NB4 (cell line): ENCODE measurements at regions not wholly inside any gene's neighbourhood (a gene's known extent, or its start where the extent isn't known, plus 50 kb on each side); places are given as distances from the start of the nearest gene placed in this dataset.

ENCODE experiments used
- DNase-seq: peaks from one replicate; pipeline ENCODE4 v3.0.0; 2010; ENCODE audit warnings: low read depth
- H3K4me3 ChIP-seq: one replicate; pipeline ENCODE4 v1.5.1; 2011; ENCODE audit warnings: mild to moderate bottlenecking, low read depth, low read length, moderate library complexity
- MYC ChIP-seq: IDR thresholded peaks from 2 replicates; pipeline ENCODE4 v1.6.1; 2011; ENCODE audit warnings: low read depth, low read length
- POLR2A ChIP-seq: IDR thresholded peaks from 2 replicates; pipeline ENCODE4 v1.6.1; 2011; ENCODE audit warnings: mild to moderate bottlenecking; ENCODE audit not compliant: insufficient read length; ENCODE audit errors: extremely low read depth
- TF ChIP-seq, protein P1 (sequence below): IDR thresholded peaks from 2 replicates; pipeline ENCODE4 v1.6.1; 2011; ENCODE audit warnings: low read depth, low read length
- TF ChIP-seq, protein P2 (sequence below): IDR thresholded peaks from one replicate; pipeline ENCODE4 v1.5.1; 2012; ENCODE audit warnings: low read depth, low read length

DNA sequence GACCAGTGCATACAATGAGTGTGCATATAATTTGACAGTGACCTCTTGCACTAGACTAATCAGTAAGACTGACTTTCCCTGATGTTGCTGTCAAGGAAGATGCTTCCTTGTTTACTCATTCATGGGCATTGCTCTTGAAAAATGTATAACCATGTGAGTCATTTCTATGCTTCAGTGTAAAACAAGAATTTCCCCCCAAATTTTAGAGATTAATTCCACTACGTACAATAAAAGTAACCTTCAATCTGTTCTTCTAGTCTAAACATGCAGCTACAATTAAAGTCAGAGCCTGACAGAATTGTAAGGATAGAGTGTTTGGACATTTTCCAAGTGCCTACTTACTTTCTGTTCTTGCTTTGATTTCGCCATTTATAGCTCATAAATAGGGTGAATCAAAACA, 935.7 kb downstream of the RAPGEF2 start:
- H3K4me3 ChIP-seq = no peak overlapping the region
- TF ChIP-seq, protein P1, sequence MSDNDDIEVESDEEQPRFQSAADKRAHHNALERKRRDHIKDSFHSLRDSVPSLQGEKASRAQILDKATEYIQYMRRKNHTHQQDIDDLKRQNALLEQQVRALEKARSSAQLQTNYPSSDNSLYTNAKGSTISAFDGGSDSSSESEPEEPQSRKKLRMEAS = no peak
- TF ChIP-seq POLR2A (no peak), MYC (no peak)
- TF ChIP-seq, protein P2, sequence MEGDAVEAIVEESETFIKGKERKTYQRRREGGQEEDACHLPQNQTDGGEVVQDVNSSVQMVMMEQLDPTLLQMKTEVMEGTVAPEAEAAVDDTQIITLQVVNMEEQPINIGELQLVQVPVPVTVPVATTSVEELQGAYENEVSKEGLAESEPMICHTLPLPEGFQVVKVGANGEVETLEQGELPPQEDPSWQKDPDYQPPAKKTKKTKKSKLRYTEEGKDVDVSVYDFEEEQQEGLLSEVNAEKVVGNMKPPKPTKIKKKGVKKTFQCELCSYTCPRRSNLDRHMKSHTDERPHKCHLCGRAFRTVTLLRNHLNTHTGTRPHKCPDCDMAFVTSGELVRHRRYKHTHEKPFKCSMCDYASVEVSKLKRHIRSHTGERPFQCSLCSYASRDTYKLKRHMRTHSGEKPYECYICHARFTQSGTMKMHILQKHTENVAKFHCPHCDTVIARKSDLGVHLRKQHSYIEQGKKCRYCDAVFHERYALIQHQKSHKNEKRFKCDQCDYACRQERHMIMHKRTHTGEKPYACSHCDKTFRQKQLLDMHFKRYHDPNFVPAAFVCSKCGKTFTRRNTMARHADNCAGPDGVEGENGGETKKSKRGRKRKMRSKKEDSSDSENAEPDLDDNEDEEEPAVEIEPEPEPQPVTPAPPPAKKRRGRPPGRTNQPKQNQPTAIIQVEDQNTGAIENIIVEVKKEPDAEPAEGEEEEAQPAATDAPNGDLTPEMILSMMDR = no peak
- DNase-seq = no peak

DNA sequence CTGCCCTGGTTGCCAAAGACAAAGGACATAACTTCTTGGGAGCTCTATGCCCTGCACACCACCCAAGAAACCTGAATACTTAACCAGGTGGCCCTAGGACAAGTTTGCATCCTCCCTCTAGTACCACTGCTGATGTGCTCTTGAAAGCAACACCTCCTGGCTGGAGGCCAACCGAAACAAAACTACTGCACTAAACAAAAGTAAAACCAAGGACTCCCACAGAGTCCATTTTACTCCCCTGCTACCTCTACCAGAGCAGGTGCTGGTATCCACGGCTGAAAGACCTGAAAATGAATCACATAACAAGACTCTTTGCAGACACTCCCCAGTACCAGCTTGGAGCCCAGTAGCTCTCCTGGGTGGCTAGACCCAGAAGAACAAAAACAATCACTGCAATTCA, 941.8 kb downstream of the RAPGEF2 start:
- TF ChIP-seq, protein P1 = no peak
- TF ChIP-seq, protein P2 = no peak
- TF ChIP-seq MYC = no peak
- TF ChIP-seq POLR2A = no peak
- H3K4me3 ChIP-seq = no peak overlapping the region
- no peak for DNase-seq

DNA sequence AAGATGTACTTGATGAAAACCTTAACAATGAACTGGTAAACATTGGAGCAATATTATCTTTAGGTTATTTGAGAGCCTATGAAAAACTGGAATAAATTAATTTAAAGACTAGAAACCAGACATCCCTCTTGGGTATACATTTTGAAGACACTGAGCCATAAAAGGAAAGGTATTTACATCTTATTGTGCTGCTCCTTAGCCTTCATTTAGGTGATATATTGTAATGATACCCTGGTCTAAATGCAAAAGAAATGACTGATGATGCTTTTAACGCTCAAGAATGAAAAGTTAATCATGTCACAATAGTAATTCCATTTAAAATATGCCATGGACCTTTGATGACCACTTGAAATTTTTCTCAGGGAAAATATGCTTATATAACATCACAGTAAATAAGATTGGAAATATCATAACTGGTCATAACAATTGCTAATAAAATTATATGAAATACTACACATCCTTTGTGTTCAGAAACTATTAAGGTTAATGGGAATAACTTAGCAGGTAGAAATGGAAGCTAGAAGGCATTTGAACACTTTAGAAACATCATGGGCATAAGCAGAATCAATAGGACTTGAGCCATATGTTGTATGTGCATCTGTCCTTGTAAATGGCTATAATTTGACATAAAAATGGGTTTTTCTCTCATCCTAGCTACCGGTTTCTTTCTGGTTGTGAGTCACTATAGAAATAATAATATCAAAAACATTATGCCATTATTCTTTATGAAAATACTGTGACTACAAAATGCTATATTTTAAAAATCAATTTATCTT, 979.7 kb downstream of the RAPGEF2 start:
- TF ChIP-seq, protein P2 = no peak
- TF ChIP-seq MYC (no peak), POLR2A (no peak)
- TF ChIP-seq, protein P1 = no peak
- no peak for DNase-seq
- no peak overlapping the region for H3K4me3 ChIP-seq

DNA sequence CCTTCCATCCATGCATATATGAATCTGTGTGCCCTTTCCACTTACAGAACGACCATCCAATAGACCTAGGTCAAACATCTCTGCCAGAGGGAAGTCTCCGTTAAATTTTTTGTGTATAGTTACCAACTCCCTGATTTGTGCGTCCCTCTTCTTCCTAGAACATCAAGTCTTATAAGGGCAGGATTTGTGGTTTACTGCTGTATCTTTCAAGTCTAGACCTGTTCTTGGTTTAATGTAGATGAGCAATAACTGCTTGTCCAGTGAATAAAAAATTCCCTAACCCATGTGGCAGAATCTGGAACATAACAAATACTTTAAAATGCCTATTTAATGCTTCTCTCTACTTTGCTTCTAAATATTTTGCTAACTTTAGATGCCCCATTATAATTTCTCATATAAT, 988.8 kb downstream of the RAPGEF2 start:
- TF ChIP-seq, protein P2 = no peak
- TF ChIP-seq, protein P1 = no peak
- no peak for TF ChIP-seq POLR2A
- TF ChIP-seq MYC = no peak
- no peak for DNase-seq
- no peak overlapping the region for H3K4me3 ChIP-seq

DNA sequence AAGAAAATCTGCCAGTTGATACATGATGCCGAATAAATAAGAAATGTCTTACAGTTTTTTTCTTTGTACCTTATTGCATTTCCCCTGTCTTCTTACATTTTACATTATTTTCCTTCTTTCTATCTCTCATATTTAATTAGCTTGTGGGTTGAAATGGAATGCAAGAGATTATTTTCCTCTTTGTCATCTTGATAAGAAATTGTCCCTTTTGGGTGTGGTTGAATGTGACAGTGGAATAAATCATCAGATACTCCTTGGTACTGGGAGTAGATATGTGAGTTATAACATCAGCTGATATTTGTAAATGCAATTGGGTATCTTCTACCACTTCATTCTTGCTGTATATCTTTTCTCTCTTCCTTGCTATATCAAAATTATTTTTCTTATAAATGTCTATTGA, 997.4 kb downstream of the RAPGEF2 start:
- no peak for DNase-seq
- no peak overlapping the region for H3K4me3 ChIP-seq
- TF ChIP-seq MYC (no peak), POLR2A (no peak)
- TF ChIP-seq, protein P2 = no peak
- TF ChIP-seq, protein P1 = no peak
